HG02884 (cell line): ENCODE measurements at regions not wholly inside any gene's neighbourhood (a gene's known extent, or its start where the extent isn't known, plus 50 kb on each side); places are given as distances from the start of the nearest gene placed in this dataset.
A peak's percentile ranks its signal among the peaks of the same experiment; 100 is the strongest.

Source experiments
- ATAC-seq: cut with Tn5 transposase; IDR thresholded peaks from one replicate; pipeline ENCODE4 v1.9.1; 2021; ENCODE audit warnings: mild to moderate bottlenecking, moderate library complexity; ENCODE audit not compliant: unreplicated experiment

- no peak for ATAC-seq
Measured at GRCh38 chr4:80145739-80146138, 51.6 kb upstream of the PRDM8 start.

DNA sequence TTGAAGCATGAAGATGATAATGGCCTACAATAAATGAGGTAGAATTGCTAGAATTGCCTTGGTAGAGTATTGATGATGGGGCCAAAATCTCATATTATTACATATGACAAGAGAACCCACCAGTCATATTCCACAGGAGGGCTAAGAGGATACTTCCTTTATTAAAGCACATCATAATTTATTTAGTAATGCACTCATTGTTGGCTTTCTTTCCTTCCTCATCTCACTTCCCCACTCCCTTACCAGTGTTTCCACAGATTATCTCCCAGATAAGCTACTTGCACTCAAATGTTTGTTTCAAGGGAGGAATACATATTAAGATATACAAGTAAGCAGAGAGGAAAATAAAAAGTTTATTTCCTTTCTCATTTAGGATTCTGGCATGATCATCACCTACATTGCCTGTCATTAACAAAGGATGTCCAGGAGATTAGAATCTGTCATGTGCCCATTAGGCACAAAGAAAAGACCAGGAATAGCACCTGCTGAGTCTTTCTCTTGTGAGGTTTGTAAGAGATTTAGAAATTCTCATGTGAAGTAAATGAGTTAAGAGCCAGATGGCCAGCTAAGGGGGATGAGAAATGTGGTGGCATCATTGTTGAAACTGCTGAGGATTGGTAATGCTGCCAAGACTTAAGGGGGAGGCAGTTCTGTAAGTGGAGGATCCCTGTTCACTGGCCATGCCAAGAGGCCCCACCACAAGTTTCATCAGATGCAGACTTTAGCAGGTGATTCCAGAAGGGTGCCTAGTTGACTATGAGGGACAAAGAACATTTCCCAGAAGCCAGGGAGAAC is 52.4 kb upstream of the PRDM8 start:
- ATAC-seq = no peak

- ATAC-seq = no peak
Measured at GRCh38 chr4:80143307-80143679, 54.0 kb upstream of the PRDM8 start.

DNA sequence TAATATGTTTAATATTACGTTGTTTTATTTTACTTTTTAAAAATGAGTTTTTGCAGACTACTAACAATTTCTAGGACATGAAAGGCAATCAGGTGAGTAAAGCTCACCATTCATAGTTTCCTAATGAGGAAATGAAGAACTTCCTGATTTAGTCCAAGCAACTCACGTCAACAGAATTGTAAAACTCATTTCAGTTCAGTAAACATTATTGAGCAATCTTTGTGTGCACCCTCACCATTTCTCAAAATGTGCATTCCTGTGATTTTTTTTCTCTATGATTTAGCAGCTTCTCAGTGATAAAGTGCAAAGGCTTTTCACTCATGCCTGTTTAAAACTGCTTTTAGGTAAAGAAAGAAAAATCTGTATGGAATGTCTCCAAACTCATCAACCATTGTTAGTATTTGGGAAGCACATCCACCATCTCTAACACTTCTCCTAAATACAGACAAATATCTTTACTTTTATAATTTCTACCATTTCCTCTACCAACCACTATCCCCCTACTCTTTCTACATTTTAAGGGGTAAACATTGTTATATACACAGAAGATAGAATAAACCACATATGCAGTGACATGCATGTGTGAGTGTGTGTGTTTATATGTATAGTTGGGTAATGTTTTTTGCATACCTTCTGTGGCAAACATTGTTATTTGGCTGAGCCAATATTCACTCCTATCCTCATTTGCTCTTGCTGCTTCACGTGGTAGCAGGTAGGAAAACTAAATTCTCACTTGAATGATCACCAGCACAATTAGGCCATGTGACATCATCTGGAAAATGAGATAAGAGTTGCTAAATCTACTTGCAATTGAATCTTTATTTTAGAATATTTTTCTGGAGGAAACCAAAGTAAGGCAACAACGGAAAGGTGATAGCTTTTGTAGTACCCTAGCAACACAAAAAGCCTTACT is 54.7 kb upstream of the PRDM8 start:
- ATAC-seq = no peak

GRCh38 chr4:80141543-80141942 is 55.8 kb upstream of the PRDM8 start:
- ATAC-seq = no peak

DNA sequence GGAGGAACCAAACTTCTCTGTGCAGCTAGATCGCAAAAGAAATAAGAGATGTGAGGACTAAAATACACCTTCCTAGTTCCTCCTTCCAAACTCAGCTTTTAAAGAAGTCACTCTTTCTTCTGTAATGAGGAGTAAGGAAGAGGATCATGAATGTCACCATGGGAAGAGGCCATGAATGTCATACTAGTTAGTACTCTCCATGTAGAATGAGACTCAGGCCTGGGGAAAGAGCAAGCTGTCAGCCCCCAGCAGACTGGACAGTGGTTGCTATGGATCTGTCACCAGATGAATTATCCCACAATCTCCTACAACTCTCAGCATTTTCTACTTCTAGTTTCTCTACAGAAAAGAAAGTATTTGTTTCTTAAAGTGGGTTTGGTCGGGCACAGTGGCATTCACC is 57.1 kb upstream of the PRDM8 start:
- no peak for ATAC-seq

GRCh38 chr4:80139671-80140070 is 57.6 kb upstream of the PRDM8 start:
- ATAC-seq = no peak

DNA sequence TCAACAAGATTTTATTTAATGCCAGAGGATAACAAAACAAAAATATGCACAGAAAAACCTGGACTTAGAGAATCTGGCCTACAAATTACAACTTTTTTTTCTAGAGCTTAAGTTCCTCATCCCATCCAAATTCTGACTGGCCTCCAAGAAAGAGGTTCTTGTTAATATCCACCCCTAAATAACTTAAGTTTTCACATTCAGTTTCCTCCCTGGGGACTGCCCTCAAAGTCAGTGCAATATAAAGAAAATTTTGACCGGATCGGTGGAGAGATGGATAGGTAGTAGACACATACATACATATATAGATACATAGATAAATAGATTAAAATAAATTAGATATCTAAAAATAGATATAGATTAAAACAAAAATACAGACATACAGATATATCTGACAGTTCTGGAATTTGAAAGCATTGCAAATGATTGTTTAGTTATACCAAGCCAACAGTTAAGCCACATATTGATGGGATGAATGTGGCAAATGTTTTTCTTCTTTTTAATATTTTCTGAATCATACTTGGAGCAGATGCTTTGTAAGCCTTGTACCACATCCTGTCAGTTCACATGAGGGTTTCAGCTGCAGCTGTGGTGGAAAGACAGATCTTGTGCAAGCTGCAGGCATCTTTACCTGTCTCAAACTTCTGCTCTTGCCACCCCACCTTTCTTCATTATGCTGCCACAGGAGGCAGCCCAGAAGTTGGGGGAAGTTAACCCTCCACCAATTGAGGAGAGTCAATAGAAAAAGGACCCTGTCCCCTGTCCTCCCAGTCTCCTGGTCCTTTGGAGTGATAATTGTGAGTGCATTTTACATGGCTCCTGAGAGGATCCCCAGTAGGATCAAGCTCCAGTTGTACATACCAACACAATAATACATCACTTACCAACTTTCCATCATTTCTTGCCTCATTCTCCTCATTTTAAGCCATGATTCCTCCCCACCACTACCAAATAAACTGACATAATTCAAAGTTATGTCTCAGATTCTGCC is 58.5 kb upstream of the PRDM8 start:
- ATAC-seq = peak; percentile 96

DNA sequence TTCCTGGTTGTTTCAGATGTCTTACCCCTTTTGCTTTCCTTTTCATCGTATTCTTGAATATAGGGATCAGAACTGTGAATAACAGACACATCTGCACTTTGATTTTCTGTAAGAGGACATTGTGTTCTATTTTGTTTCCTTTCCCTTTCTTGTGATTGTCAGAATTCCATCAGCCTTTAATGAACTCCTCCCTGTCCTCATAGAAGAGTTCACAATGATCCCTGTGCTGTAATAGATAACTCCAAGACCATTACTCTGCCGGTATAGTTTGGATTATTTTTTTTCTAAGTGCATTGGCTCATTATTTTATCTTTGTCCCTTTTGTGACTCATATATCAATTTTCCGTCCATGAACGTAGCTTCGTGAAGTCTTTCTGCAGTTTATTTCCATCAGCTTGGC is 59.7 kb upstream of the PRDM8 start:
- ATAC-seq = no peak

DNA sequence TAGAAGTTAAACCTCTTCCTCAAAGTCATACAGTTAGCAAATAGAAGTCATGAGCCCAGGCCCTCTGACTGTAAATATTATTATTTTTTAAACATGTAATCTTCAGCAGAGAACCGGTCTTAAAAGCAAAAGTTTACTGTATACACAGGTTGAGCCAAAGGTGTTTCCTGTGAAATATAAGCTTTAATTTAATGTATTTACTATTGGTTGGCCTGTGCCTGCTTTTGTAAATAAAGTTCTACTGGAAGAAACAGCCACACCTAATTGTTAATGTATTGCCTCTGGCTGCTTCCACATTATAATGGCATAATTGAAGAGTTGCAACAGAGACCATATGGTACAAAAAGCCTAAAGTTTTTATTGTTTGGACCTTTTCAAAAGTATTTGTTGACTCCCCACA is 61.0 kb upstream of the PRDM8 start:
- no peak for ATAC-seq

DNA sequence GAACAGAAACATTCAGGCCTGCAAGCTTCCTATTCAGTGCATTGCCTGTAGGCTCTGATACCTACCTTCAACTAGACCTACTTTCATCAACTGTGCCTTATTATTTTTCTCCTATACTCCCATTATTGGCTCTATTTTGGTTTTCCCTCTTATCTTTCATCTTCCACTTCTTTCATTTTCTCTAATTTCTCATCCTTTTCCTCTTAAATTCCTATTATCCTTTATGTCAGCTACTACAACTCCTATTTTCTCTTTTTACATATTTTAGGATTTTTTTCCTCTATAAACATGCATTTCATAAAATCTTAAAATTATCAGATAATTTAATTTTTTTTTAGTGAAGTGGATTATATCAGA is 61.6 kb upstream of the PRDM8 start:
- ATAC-seq = no peak

- ATAC-seq = no peak
Measured at GRCh38 chr4:80134936-80135701, 62.1 kb upstream of the ANTXR2 start.

DNA sequence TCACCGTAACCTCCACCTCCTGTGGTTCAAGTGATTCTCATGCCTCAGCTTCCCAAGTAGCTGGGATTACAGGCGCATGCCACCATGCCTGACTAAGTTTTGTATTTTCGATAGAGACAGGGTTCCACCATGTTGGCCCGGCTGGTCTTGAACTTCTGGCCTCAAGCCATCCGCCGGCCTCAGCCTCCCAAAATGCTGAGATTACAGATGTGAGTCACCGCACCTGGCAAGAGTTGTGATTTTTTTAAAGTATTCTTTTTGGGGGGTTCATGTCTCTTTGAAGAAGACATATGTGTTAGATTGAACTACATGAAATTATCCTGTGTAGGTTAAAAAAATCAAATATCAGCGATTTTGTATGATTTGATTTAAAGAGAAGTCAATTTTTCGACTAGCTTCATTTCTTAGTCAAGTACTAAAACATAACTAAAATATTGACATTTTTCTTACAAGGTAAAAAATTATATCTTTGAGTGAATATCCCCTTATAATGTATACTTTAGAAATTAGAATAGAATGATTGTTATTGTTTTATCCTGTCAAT is 60.3 kb upstream of the ANTXR2 start:
- no peak for ATAC-seq

- ATAC-seq = no peak
Measured at GRCh38 chr4:80129785-80130184, 56.8 kb upstream of the ANTXR2 start.

- ATAC-seq = no peak
Measured at GRCh38 chr4:80128941-80129340, 55.9 kb upstream of the ANTXR2 start.

DNA sequence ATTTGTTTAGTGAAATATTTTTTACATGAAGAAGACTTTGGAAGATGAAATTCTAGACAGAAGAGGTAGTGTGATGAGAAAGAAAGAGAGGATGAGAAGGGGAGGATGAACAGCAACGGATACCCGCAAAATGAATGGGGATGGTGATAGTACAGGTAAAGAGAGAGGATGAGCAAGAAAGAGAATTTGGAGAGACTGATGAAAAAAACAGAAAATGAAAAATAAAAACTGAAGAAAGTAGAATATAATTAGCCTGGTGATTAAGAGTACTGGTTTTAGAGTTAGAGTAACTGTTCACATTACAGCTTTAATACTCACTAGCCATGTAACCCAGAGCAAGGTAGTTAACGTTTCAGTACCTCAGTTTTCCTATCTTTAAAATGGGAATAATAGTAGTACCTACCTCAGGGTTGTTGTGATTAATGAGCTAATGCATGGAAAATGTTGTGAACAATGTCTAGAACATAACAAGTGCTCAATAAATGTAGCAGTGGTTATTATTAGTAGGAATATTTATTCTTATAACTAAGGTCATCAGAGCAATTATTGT is 54.9 kb upstream of the ANTXR2 start:
- no peak for ATAC-seq

DNA sequence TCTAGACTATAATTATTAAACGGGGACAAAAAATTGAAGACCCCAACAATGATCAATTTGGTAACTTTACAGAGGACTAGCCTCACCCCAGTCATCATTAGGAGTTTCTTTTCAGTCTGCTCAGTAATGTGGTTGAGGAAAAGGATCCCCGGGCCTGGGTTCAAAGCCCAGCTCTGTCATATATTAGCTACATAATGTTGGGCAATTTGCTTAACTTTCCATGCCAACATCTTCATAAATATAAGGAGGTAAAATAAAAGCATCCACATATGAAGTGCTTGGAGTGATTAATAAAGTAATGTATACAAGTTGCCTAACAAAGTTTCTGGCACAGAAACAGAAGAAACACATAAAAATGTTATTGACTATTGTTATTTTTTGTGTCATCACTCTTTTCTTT is 53.4 kb upstream of the ANTXR2 start:
- no peak for ATAC-seq

DNA sequence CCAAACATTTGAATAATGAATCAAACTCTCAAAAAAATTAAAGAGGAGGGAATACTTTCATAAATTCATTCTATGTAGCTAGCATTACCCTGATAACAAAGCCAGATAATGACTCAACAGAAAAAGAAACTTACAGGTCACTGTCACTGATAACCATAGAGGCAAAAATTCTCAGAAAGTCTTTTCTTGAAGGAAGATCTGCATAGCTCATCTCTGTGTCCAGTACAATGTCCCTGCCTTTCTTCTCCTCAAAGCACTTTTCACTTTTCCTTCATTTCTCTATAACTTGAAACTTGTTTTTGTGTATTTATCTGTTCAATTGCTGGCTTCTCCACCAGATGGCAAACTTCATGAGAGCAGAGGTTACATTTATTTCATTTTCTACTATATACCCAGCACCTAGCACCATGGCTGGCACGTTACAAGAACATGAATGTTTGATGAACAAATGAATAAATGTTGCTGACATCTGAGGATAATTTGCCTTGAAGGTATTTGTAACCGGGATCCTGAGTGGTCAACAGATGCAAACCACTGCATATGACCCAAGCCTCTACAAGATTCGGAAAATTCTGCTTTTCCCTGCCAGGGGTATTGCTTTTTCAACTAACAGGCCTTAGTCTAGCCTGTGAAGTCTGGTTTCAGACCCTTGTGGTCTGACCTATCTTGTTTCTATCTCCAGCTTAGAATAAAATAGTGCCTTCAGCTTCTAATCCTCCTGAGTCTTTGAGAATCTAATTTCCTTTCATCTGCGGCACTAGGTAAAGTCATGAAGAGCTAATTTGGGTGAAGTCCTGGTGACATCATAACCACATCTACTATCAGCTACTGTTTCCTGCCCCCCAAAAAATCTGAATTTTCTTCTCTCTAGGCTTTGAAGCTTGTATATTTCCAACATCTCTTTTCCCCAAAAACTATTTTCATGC is 52.5 kb upstream of the ANTXR2 start:
- peak; percentile 60 for ATAC-seq
